ENCODE measurements at regions not wholly inside any gene's neighbourhood (a gene's known extent, or its start where the extent isn't known, plus 50 kb on each side); places are given as distances from the start of the nearest gene placed in this dataset.

DNA sequence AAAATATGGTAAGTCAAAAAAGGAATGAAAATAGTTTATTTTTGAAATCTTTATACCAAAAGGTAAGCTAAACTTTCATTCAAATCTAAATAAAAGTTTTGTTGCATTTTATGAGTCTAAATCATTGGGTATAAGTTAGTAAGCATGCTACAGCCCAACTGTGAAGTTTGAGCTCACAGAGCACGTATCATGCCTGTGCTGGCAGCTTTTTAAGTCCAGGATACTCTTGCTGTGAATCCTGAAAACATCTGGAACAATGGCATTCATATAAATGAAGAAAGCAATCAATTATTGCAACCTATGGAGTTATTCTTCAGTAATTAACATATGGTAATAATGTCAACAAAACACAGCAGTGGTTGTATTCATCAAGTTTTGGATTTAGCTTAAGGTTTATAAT lies 656.9 kb downstream of the RFPL4B start:
- TF ChIP-seq POLR2AphosphoS5 (IDR thresholded peaks at IDR 0.05; ENCODE audit: low read depth, low read length) = no peak
- TF ChIP-seq REST (IDR thresholded peaks at IDR 0.05; ENCODE audit: insufficient read depth in 1 of 2, low read depth in 2 of 2, low read length in 1 of 2) = no peak
